GM12865 (cell line): ENCODE measurements at regions not wholly inside any gene's neighbourhood (a gene's known extent, or its start where the extent isn't known, plus 50 kb on each side); places are given as distances from the start of the nearest gene placed in this dataset.

Experiments
- DNase-seq: peaks from one replicate; pipeline ENCODE4 v3.0.0; 2010; ENCODE audit warnings: low read depth
- H3K4me3 ChIP-seq: 2 replicates; pipeline ENCODE4 v1.5.1; 2011; ENCODE audit warnings: mild to moderate bottlenecking, low read depth, low read length, control low read depth
- TF ChIP-seq, protein P1 (sequence below): IDR thresholded peaks from 2 replicates; pipeline ENCODE4 v1.5.1; 2011; ENCODE audit warnings: low read length, control low read depth, low read depth, inconsistent platforms; ENCODE audit not compliant: insufficient read depth; ENCODE audit errors: missing control alignments

DNA sequence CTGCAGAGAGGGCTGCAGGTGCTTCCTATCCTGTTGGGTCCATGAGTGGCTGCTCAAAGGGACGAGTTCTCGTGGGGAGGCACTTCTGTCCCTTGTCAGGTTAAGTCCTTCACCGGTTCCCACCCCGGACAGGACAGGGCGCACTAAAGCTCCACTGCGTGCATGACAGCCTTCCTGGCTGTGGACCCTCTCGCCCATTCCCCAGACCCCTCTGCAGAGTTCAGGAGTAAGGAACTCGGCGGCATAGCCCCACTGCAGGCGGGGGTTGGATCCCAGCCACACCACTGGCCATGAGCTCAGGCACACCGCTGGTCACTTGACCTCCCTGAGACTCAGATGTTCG is 147.5 kb upstream of the ID2 start:
- no peak overlapping the region for H3K4me3 ChIP-seq
- TF ChIP-seq, protein P1, sequence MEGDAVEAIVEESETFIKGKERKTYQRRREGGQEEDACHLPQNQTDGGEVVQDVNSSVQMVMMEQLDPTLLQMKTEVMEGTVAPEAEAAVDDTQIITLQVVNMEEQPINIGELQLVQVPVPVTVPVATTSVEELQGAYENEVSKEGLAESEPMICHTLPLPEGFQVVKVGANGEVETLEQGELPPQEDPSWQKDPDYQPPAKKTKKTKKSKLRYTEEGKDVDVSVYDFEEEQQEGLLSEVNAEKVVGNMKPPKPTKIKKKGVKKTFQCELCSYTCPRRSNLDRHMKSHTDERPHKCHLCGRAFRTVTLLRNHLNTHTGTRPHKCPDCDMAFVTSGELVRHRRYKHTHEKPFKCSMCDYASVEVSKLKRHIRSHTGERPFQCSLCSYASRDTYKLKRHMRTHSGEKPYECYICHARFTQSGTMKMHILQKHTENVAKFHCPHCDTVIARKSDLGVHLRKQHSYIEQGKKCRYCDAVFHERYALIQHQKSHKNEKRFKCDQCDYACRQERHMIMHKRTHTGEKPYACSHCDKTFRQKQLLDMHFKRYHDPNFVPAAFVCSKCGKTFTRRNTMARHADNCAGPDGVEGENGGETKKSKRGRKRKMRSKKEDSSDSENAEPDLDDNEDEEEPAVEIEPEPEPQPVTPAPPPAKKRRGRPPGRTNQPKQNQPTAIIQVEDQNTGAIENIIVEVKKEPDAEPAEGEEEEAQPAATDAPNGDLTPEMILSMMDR, result no peak
- no peak for DNase-seq

DNA sequence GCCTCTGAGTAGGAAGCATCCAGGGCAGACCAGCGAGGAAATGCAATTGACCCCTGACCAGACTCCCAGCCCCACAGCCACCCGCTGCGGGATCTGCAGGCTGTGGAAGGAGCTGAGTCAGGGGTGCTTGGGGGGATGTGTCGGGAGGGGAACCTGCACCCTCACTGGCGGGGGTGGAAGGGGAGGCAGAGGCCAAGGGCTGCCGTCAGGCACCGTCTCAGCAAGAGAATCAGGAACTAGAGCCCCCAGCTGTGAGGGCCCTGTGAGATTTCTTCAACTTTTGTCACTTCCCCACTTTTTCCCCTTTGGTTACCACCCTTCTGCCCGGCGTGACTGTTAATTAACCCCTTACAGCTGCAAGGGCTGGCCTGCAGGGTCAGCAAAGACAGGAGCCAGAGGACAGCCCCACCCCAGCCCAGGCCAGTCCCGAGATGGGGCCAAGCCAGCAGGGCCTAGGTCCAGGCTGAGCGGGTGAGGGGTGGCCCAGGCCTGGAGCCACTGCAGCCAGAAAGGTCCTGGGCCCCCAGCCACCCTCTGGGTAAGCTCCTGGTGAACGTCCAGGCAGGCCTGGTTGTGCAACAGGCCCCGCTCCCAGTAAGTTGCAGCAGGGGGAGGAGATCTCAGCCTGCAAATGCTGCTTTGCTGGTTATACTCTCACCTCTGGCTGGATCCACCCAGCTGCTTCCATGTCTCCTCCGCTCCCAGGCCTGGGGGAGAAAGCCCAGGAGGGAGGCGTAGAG is 147.0 kb upstream of the ID2 start:
- DNase-seq, result no peak

DNA sequence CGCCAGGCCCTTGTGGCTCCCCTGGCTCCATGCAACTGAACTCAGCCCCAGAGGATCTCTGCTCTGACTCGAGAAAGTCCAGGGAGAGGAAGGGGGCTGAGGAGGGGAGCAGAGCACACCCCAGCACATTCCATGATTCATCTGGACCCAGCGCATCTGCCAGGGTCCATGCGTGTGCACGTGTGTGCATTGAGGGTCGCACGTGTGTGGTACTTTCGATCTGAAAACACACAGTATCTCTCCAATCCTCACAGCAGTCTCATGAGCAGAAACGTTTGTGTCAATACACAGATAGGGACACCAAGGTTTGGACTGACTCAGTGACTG is 146.4 kb upstream of the ID2 start:
- DNase-seq, result no peak
- TF ChIP-seq, protein P1, result no peak
- H3K4me3 ChIP-seq, result no peak overlapping the region

More for the DNA sequence above, 147.0 kb upstream of the ID2 start:
- TF ChIP-seq, protein P1, result no peak
- no peak overlapping the region for H3K4me3 ChIP-seq

DNA sequence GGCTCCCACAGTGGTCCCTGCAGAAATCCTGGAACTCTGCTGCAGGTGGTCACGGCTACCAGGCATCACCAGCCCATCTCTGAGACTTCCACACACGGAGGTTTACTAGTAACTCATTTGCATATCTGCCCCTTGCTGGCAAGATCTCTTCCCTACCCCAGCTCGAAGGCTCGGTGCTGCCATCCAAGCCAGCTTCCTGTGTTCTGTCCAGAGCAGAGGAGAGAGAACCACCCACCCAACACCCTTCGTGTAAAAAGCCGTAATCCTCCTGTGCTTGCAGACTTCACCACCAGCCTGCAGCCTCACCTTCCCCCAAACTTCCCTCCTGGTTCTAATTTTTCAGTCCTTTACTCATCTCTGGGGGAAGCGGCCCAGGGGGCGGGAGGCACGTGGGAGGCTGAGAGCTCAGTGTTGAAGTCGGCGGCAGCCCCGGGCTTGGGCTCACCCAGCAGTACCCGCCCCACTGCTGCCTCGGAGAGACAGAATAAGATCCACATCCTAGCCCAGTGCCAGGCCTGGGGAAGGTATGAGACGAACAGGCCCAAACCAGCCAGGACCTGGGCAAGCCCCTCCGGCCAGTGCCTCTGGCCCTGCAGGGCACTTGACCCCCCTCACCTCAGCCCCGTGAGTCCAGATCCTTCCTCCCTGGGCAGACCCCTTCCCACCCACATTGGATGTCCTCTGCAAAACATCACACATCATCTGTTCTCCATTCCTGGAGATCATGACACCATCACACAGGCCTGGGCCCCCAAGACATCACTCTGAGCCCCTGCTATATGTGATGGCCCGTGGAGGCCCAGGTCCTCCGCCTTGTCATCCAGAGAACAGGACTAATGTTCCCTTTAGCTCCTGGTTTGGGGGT is 145.8 kb upstream of the ID2 start:
- TF ChIP-seq, protein P1, result no peak

GRCh38 chr2:8536686-8537561 is 144.9 kb upstream of the ID2 start:
- no peak overlapping the region for H3K4me3 ChIP-seq
- DNase-seq, result no peak
- TF ChIP-seq, protein P1, result no peak

More for the DNA sequence above, 145.8 kb upstream of the ID2 start:
- DNase-seq, result no peak
- H3K4me3 ChIP-seq, result no peak overlapping the region

- TF ChIP-seq, protein P1, result no peak
- no peak overlapping the region for H3K4me3 ChIP-seq
Observed at GRCh38 chr2:8537562-8538155, 144.2 kb upstream of the ID2 start.

More at GRCh38 chr2:8537562-8538155, 144.2 kb upstream of the ID2 start:
- no peak for DNase-seq
